ENCODE measurements at regions not wholly inside any gene's neighbourhood (a gene's known extent, or its start where the extent isn't known, plus 50 kb on each side); places are given as distances from the start of the nearest gene placed in this dataset.
"Not testable (repeated sequence)": the region's sequence is repeated elsewhere in the genome, so short reads cannot be mapped to it uniquely, and the experiment has no call there.

DNA sequence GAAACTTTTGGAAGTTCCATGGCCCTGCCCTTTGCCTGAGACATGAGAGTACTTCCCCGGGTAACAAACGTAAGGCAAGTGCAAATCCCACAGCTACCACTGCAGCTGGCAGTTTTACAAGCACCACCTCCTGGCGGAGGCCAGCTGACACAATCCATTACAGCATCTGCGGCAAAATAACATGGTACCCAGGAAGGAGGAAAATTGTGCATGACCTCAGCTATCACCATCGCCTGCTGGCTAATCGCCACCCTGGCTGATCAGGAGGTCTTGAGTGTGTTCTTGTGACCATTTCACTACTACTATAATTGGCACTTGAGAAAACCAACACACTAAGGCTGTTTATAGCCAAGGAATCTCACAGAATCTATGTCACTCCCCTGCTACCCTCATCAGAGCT, 71.7 kb upstream of the SERPINE2 start:
- DNase-seq (ENCODE audit: low spot score): no peak

DNA sequence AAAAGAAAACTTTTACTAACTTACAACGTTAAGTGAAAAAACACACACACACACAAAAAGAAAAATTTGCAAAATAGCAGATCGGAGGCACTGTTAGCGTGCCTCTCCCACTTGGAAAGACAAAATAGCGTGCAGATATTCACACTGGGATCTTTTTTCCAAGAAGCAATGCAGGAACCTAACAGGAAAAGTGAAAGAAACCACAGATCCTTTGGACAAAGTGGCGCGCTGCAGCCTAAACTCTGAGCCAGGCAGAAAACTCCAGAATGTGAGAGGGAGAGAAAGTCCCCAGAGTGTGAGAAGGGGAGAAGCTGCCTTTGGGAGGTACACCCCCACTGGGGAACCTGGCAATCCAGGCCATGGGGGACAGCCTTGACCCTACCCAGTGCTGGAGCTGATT, 70.7 kb upstream of the SERPINE2 start:
- no peak for DNase-seq (ENCODE audit: low spot score)

DNA sequence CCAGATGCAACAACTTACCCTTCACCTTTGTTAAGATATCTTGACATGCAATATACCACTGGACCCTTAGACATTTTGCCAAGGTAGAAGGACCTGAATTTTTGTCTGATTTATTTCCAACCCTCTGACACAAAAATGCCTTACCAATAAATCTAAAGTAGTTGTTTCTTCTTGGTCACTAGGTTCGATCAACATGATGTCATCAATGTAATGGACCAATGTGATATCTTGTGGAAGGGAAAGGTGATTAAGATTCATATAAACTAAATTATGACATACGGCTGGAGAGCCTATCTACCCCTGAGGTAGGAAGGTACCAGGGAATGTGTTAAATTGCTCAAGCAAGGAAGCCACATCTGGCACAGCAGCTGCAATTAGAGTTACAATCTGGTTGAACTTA, 67.7 kb upstream of the SERPINE2 start:
- DNase-seq (ENCODE audit: low spot score): no peak

DNA sequence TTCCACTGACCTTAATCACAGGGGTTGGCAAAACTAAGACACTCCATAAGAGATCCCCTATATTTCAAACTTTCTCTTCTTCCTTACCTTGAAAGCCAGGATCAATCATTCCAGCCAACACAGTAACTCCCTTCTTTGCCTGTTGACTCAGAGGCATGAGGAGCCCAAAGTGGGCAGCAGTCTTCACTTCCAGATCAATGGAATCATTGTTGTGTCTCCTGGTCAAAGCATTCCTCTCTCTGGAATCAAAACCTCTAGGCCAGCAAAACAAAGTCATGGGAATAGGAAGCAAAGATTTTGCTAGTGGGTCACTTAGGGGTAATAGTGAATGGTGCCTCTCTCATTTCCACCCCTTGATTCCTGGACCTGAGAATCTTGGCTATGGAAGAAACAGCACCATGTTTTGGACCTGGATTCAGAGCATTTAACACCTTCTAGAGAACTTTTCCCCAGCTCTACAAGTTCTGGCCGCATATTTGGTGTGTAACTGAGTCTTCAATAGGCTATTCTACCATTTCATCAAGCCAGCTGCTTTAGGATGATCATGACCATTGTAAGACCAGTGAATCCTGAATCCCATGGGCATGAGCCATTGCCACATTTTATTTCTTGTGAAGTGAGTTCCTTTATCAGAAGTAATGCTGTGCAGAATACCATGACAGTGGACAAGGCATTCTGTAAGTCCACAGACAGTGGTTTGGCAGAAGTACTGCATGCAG, 65.7 kb upstream of the SERPINE2 start:
- no peak for DNase-seq (ENCODE audit: low spot score)

DNA sequence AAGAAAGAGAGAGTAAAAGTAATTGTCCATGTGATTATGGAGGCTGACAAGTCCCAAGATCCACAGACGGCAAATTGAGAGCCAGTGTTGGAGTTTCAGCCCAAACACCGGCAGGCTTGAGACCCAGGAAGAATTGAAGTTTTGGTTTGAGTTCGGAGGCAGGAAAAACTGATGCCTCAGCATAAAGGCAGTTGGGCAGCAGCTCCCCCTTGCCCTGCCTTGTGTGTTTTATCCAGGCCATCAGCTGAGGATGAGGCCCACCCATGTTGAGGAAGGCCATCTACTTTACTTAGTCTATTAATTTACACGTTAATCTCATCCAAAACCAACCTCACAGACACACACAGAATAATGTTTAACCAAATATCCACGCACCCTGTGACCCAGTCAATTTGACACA, 64.6 kb upstream of the SERPINE2 start:
- no peak for DNase-seq (ENCODE audit: low spot score)

DNA sequence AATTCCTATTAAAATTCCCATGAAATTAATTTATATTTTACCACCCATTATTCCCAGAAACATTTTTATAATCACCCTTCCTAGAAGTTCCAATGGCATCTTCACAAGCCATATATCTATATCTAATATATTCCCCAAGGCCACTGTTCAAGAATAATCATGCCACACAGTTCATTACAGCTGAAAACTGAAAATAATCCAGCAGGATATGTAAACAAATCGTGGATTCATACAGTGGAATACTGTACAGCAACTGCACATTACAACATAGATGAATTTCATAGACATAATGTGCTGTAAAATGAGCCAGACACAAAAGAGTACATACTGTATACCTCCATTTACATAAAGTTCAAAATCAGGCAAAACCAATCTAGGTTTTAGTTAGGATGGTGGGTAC, 63.9 kb upstream of the SERPINE2 start:
- DNase-seq (ENCODE audit: low spot score): no peak

DNA sequence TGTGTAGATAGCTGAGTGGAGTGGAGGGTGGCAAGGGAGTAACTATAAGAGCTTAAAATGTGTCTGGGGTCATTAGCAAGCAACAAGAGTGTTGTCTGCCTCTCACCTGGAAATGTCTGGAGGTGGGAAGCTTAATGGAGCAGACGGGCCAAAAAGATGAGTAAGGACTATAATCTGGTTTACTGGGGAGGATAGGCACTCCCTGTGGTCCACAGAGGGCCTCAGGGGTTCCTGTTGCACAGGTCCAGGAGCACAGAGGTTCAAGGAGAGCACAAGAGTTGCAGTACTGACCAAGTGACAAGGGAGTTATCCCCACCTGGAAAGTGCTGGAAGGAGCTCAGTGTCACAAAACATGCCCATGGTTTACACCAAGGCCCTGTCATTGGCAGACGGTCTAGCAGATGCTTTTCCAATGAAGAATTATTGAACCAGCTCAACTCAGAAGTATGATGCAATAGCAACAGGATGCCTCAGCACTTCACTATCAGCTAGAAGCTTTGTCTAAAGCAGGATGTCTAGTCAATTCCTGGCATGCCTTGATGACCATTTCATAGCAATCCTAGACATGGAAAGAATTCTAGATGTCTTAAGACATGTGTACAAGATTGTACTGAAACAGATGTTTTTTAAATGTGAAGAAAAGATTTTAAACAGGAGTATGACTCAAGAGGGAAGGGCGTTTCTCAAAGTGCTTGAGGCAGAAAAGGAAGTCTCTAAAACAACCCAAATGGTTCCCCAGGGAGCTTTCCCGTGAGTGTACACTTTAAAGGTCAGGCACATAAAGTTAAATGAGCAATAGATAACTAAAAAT, 62.9 kb upstream of the SERPINE2 start:
- DNase-seq (ENCODE audit: low spot score): no peak

DNA sequence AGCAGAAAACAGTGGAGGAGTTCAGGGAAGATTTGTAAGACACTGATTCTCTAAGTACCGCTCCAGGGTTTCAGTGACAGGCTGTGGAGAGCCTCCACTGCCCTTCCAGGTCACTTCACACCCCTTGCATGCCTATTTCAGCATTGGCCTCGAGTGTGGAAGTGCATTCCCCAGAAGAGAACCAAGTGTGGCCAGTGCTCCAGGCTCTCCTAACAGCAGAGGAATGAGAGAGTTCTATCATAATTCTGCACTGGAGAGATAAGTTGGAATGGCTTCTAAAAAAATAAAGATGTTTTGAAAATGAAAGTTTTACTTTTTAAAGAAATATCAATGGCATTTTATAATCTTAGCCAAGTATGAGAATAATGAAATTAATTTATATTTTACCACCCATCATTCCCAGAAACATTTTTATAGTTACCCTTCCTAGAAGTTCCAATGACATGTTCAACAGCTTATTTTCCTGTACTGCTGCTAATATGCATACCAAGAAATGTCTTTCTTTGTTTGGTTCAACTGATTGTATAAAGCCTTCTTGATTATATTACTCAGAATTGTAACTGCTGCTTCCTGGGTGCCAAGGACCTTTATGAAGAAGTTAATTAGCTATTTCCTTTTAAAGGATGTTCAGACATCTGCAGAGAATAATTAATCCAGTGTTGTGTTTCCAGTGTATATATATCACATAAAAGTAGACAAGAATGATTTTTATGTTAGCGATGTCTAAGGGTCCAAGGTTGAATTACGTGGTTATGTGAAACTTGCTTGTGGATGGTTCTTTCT, 61.0 kb upstream of the SERPINE2 start:
- no peak for DNase-seq (ENCODE audit: low spot score)

DNA sequence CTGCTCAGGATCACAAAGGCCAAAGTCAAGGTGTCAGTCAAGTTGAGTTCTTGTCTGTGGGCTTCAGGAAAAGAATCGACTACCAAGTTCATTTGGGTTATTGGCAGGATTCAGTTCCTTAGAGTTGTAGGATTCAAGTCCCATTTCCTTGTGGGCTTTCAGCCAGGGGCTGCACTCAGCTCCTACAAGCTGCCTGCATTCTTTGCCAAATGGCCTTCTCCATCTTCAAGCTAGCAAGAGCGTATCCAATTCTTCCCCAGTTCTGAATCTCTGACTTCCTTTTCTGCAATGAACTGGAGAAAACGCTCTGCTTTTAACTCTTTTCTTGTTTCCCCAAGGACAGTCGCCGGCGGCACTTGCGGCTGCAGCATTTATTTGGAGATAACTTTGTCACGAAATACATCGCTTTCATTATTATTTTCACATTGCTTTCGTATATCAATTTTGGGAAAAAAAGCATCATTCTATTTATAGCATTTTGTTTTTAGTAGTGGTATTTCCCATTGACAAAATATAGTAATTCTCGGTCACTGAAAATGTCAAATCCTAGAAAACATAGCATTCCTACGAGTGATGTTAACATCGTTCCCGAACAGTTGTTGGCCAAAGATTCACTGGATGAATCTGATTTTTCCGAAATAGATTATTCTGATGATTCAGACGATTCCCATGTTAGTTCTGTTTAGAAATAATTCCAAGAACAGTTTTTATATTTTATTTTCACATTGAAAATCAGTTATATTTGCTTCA, 59.6 kb upstream of the SERPINE2 start:
- DNase-seq (ENCODE audit: low spot score): no peak

DNA sequence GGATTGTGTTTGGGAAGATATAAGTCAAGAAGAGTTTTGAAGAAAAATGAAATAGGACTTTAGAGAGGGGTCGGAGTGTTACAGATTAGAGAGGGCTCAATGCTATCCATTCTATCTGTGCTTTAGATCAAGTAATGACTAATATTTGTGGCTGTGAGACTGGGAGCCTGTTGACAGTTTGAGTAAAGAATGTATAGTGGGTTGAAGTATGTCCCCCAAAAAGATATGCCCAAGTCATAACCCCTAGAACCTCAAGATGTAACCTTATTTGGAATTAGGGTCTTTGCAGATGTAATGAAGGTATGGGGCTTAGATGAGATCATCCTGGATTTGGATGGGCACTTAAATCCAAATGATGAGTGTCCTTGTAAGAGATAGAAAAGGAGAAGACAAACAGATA, 55.3 kb upstream of the SERPINE2 start:
- DNase-seq (ENCODE audit: low spot score): no peak

DNA sequence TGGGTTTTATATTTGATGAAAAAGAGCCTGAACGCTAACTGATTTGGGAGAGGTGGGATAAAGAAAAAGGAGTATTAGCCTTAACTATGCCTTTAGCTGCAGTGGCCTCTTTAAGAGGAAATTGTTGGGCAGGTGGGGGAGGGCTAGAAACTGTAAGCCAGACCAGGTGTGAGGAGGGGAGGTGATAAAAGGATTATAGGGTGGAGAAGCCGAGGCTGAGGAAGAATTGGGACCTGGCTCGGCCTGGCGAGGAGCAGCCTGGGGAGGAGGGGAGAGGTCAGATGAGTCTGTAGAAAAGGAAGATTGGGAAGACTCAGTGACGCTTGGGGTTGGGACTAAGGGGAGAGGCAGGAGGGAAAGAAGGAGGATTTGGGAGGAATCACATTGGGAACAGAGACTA, 52.6 kb upstream of the SERPINE2 start:
- not testable (repeated sequence) for DNase-seq (ENCODE audit: low spot score)

DNA sequence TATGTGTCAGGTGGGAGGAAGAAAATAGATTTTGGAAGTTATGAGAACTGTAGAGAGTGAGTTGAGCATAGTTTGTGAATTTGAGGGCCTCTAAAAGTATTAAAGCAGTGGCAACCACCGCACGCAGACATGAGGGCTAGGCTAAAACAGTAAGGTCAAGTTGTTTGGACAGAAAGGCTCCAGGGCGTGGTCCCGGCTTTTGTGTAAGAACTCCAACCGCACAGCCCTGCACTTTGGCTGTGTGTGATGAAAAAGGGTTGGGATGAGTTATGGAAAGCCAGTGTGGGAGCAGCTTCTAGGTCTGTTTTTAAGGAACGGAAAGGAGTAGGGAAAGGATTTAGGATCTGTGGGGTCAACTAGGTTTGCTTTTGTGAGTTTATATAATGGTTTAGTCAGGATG, 50.5 kb upstream of the SERPINE2 start:
- not testable (repeated sequence) for DNase-seq (ENCODE audit: low spot score)

Data from mucosa of gallbladder (tissue), 1 donor.